ENCODE measurements at regions not wholly inside any gene's neighbourhood (a gene's known extent, or its start where the extent isn't known, plus 50 kb on each side); places are given as distances from the start of the nearest gene placed in this dataset.
"Not testable (repeated sequence)": the region's sequence is repeated elsewhere in the genome, so short reads cannot be mapped to it uniquely, and the experiment has no call there.

- H3K36me3 Mint-ChIP-seq (ENCODE audit: low read depth) = no peaks in the 10 kb centered on the region
- peaks cover 15% of the 10 kb centered on the region for H3K9me3 Mint-ChIP-seq
- no peak for TF ChIP-seq CTCF (IDR thresholded peaks at IDR 0.05; ENCODE audit: unreplicated experiment in 3 of 3)
- no peaks in the 10 kb centered on the region for H3K27me3 Mint-ChIP-seq (ENCODE audit: low read depth)
- no peak overlapping the region for H3K4me3 Mint-ChIP-seq
- H3K4me1 Mint-ChIP-seq = no peaks in the 10 kb centered on the region
- no peak overlapping the region for H3K27ac Mint-ChIP-seq
These were observed 1886.4 kb upstream of the TENM3 start for GRCh38 chr4:180356766-180357165.

- H3K36me3 Mint-ChIP-seq (ENCODE audit: low read depth); H3K4me3 Mint-ChIP-seq; H3K27ac Mint-ChIP-seq; H3K27me3 Mint-ChIP-seq (ENCODE audit: low read depth); H3K4me1 Mint-ChIP-seq: not testable (repeated sequence)
- peaks cover 19% of the 10 kb centered on the region for H3K9me3 Mint-ChIP-seq
These were observed 1883.1 kb upstream of the TENM3 start for GRCh38 chr4:180360113-180360512.

- TF ChIP-seq CTCF (IDR thresholded peaks at IDR 0.05; ENCODE audit: unreplicated experiment in 3 of 3) = no peak
- Mint-ChIP-seq H3K36me3 (ENCODE audit: low read depth) (no peaks in the 10 kb centered on the region), H3K4me1 (no peaks in the 10 kb centered on the region), H3K27me3 (ENCODE audit: low read depth) (no peaks in the 10 kb centered on the region), H3K9me3 (peaks cover 18% of the 10 kb centered on the region), H3K27ac (no peak overlapping the region), H3K4me3 (no peak overlapping the region)
These were observed 1879.4 kb upstream of the TENM3 start for GRCh38 chr4:180363815-180364214.

GRCh38 chr4:180372691-180373090 is 1870.5 kb upstream of the TENM3 start:
- Mint-ChIP-seq H3K36me3 (ENCODE audit: low read depth) (no peaks in the 10 kb centered on the region), H3K27ac (no peak overlapping the region), H3K4me1 (peaks cover 3% of the 10 kb centered on the region), H3K9me3 (no peaks in the 10 kb centered on the region), H3K4me3 (no peak overlapping the region), H3K27me3 (ENCODE audit: low read depth) (no peaks in the 10 kb centered on the region)
- TF ChIP-seq CTCF (IDR thresholded peaks at IDR 0.05; ENCODE audit: unreplicated experiment in 3 of 3) = no peak

GRCh38 chr4:180377741-180378140 is 1865.5 kb upstream of the TENM3 start:
- H3K27ac Mint-ChIP-seq = peak overlapping the region in 1 of 3 experiments; percentile 71
- H3K27me3 Mint-ChIP-seq (ENCODE audit: low read depth) = no peaks in the 10 kb centered on the region
- no peaks in the 10 kb centered on the region for H3K9me3 Mint-ChIP-seq
- no peaks in the 10 kb centered on the region for H3K36me3 Mint-ChIP-seq (ENCODE audit: low read depth)
- H3K4me3 Mint-ChIP-seq = no peak overlapping the region
- H3K4me1 Mint-ChIP-seq = peaks cover 17% of the 10 kb centered on the region
- no peak for TF ChIP-seq CTCF (IDR thresholded peaks at IDR 0.05; ENCODE audit: unreplicated experiment in 3 of 3)

GRCh38 chr4:180380733-180381132 is 1862.5 kb upstream of the TENM3 start:
- Mint-ChIP-seq H3K9me3 (no peaks in the 10 kb centered on the region), H3K4me3 (no peak overlapping the region), H3K4me1 (peaks cover 20% of the 10 kb centered on the region), H3K36me3 (ENCODE audit: low read depth) (no peaks in the 10 kb centered on the region), H3K27ac (no peak overlapping the region), H3K27me3 (ENCODE audit: low read depth) (no peaks in the 10 kb centered on the region)
- TF ChIP-seq CTCF (IDR thresholded peaks at IDR 0.05; ENCODE audit: unreplicated experiment in 3 of 3) = no peak
